GM12865 (cell line): ENCODE measurements at regions not wholly inside any gene's neighbourhood (a gene's known extent, or its start where the extent isn't known, plus 50 kb on each side); places are given as distances from the start of the nearest gene placed in this dataset.

Experiments used
- DNase-seq: peaks from one replicate; pipeline ENCODE4 v3.0.0; 2010; ENCODE audit warnings: low read depth
- H3K4me3 ChIP-seq: 2 replicates; pipeline ENCODE4 v1.5.1; 2011; ENCODE audit warnings: mild to moderate bottlenecking, low read depth, low read length, control low read depth
- TF ChIP-seq, protein P1 (sequence below): IDR thresholded peaks from 2 replicates; pipeline ENCODE4 v1.5.1; 2011; ENCODE audit warnings: low read length, control low read depth, low read depth, inconsistent platforms; ENCODE audit not compliant: insufficient read depth; ENCODE audit errors: missing control alignments

DNA sequence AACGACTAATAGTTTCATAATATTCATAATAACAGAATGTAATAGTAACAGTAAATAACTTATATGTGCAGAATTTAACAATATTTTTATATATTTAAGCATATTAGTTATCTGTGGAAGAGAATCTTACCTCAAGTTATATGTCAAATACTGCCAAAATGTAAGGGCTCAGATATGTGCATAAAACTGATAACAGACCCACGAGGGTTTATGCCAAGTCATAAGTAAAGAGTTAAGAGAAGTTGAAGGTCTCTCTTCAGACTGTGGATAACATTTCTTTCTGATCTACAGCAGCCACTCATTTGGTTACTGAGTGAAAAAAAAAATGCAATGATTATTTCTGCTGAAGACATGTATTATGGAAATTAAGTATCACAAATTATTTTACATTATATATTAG, 1167.8 kb upstream of the NCAM2 start:
- TF ChIP-seq, protein P1, sequence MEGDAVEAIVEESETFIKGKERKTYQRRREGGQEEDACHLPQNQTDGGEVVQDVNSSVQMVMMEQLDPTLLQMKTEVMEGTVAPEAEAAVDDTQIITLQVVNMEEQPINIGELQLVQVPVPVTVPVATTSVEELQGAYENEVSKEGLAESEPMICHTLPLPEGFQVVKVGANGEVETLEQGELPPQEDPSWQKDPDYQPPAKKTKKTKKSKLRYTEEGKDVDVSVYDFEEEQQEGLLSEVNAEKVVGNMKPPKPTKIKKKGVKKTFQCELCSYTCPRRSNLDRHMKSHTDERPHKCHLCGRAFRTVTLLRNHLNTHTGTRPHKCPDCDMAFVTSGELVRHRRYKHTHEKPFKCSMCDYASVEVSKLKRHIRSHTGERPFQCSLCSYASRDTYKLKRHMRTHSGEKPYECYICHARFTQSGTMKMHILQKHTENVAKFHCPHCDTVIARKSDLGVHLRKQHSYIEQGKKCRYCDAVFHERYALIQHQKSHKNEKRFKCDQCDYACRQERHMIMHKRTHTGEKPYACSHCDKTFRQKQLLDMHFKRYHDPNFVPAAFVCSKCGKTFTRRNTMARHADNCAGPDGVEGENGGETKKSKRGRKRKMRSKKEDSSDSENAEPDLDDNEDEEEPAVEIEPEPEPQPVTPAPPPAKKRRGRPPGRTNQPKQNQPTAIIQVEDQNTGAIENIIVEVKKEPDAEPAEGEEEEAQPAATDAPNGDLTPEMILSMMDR = no peak
- DNase-seq = no peak
- no peak overlapping the region for H3K4me3 ChIP-seq

DNA sequence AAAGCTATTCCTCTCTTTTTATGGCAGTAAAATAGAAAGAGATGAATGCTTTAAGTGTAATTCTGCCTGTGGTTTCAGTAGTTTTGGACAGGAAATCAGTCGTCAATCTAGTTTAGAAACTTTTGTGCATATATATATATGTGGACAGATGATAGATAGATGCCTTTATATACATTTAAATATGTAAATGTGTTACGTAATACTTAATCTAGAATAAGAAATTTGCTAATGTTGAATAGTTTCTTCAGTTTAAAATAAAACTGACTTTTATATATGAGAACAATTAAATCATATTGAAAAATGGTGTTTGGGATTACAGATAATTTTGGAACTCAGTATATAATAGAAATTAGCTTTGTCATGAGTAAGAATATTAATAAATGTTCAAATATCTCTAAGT, 1165.7 kb upstream of the NCAM2 start:
- no peak overlapping the region for H3K4me3 ChIP-seq
- TF ChIP-seq, protein P1 = no peak
- DNase-seq = no peak

GRCh38 chr21:19833082-19833481, 1165.1 kb upstream of the NCAM2 start:
- peak; percentile 14 for DNase-seq
- no peak overlapping the region for H3K4me3 ChIP-seq
- TF ChIP-seq, protein P1 = no peak

- TF ChIP-seq, protein P1 = no peak
- DNase-seq = no peak
- no peak overlapping the region for H3K4me3 ChIP-seq
Observed at GRCh38 chr21:19842601-19843000, 1155.6 kb upstream of the NCAM2 start.

GRCh38 chr21:19844334-19844733, 1153.9 kb upstream of the NCAM2 start:
- H3K4me3 ChIP-seq = no peak overlapping the region
- DNase-seq = no peak
- TF ChIP-seq, protein P1 = no peak

- no peak for DNase-seq
- TF ChIP-seq, protein P1 = no peak
Observed at GRCh38 chr21:19850157-19850556, 1148.1 kb upstream of the NCAM2 start.

GRCh38 chr21:19853061-19853460, 1145.1 kb upstream of the NCAM2 start:
- TF ChIP-seq, protein P1 = no peak
- DNase-seq = no peak
- H3K4me3 ChIP-seq = no peak overlapping the region

More at GRCh38 chr21:19850157-19850556, 1148.1 kb upstream of the NCAM2 start:
- H3K4me3 ChIP-seq = no peak overlapping the region
